ENCODE measurements at regions not wholly inside any gene's neighbourhood (a gene's known extent, or its start where the extent isn't known, plus 50 kb on each side); places are given as distances from the start of the nearest gene placed in this dataset.

DNA sequence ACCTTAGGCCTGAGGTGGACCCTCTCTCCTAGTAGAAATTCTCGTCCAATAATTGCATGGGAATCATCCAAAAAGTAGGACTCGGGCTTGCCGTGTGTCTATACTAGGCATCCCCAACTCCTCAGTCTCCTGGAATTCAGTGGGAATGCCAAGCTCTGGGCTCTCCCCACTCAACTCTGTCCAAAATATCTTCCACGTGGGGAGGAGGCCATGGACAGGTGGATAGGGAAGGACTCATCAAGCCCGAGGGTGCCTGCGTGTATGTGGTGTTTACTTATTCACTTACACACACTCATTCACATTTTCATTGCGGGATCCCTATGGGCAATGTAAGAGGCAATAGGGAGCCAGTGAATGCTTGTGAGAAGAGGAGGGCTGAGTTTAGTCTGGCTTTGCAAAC is 383.3 kb downstream of the MN1 start:
- TF ChIP-seq, protein P1, sequence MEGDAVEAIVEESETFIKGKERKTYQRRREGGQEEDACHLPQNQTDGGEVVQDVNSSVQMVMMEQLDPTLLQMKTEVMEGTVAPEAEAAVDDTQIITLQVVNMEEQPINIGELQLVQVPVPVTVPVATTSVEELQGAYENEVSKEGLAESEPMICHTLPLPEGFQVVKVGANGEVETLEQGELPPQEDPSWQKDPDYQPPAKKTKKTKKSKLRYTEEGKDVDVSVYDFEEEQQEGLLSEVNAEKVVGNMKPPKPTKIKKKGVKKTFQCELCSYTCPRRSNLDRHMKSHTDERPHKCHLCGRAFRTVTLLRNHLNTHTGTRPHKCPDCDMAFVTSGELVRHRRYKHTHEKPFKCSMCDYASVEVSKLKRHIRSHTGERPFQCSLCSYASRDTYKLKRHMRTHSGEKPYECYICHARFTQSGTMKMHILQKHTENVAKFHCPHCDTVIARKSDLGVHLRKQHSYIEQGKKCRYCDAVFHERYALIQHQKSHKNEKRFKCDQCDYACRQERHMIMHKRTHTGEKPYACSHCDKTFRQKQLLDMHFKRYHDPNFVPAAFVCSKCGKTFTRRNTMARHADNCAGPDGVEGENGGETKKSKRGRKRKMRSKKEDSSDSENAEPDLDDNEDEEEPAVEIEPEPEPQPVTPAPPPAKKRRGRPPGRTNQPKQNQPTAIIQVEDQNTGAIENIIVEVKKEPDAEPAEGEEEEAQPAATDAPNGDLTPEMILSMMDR (IDR thresholded peaks at IDR 0.05; ENCODE audit: low read length) = no peak
- no peak for TF ChIP-seq EZH2 (IDR thresholded peaks at IDR 0.05; ENCODE audit: borderline replicate concordance, low read length)

All from OCI-LY1 (cell line).